ENCODE measurements at regions not wholly inside any gene's neighbourhood (a gene's known extent, or its start where the extent isn't known, plus 50 kb on each side); places are given as distances from the start of the nearest gene placed in this dataset.
A peak's percentile ranks its signal among the peaks of the same experiment; 100 is the strongest.

GRCh38 chrX:6812087-6812486, 277.2 kb upstream of the VCX3A start:
- DNase-seq (ENCODE audit: low spot score): no peak
- in situ Hi-C loops (cut with HindIII; ENCODE audit: low sequenced_read_pairs): no loop called here

- DNase-seq (ENCODE audit: low spot score): no peak
- in situ Hi-C loops (cut with HindIII; ENCODE audit: low sequenced_read_pairs): no loop called here
These were observed 275.9 kb upstream of the VCX3A start for GRCh38 chrX:6810776-6811175.

GRCh38 chrX:6803607-6804006, 268.7 kb upstream of the VCX3A start:
- in situ Hi-C loops (cut with HindIII; ENCODE audit: low sequenced_read_pairs): no loop called here
- no peak for DNase-seq (ENCODE audit: low spot score)

- no peak for DNase-seq (ENCODE audit: low spot score)
- in situ Hi-C loops (cut with HindIII; ENCODE audit: low sequenced_read_pairs): no loop called here
These were observed 258.1 kb upstream of the VCX3A start for GRCh38 chrX:6793000-6793399.

GRCh38 chrX:6783912-6784311, 249.0 kb upstream of the VCX3A start:
- no peak for DNase-seq (ENCODE audit: low spot score)
- in situ Hi-C loops (cut with HindIII; ENCODE audit: low sequenced_read_pairs): no loop called here

- in situ Hi-C loops (cut with HindIII; ENCODE audit: low sequenced_read_pairs): no loop called here
- no peak for DNase-seq (ENCODE audit: low spot score)
These were observed 247.9 kb upstream of the VCX3A start for GRCh38 chrX:6782831-6783230.

GRCh38 chrX:6778544-6779503, 243.9 kb upstream of the VCX3A start:
- in situ Hi-C loops (cut with HindIII; ENCODE audit: low sequenced_read_pairs): no loop called here
- DNase-seq (ENCODE audit: low spot score): peak; percentile 7

DNA sequence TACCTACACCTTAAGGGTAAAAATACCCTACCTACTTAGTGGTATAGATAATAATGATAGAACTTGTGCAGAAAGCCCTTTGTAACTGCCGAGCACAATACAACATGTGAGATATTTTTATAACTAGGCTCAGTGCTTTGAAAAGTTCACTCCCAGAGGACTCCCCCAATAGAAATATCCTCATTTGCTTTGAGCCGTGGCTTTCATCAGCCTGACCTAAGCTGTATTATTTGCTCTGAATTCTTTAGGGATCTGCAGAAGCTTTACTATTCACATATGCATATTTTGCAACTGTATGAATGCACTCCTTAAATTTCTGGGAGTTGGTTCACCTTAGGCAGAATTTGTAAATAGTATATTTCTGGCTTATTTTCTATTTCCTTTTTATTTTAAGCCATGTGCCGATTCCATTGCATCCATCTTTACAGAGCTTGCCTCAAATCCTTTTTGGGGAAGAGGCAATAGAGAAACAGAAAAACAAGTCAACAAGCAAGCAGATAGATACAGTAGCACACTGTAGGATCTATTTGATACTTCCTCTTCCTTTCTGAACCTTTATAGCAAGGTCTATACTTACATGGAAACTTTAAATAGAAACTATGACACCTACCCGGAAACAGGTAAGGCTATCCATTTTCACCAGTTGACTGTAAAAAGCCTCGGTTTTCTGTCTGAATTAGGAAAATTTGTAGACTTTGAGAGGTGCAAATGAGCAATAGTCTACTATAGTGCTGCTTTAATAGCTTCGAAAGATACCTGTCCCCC, 242.5 kb upstream of the VCX3A start:
- in situ Hi-C loops (cut with HindIII; ENCODE audit: low sequenced_read_pairs): no loop called here
- DNase-seq (ENCODE audit: low spot score): no peak

GRCh38 chrX:6770936-6771335, 236.0 kb upstream of the VCX3A start:
- in situ Hi-C loops (cut with HindIII; ENCODE audit: low sequenced_read_pairs): no loop called here
- no peak for DNase-seq (ENCODE audit: low spot score)

- DNase-seq (ENCODE audit: low spot score): no peak
- in situ Hi-C loops (cut with HindIII; ENCODE audit: low sequenced_read_pairs): no loop called here
These were observed 234.0 kb upstream of the VCX3A start for GRCh38 chrX:6768881-6769280.

DNA sequence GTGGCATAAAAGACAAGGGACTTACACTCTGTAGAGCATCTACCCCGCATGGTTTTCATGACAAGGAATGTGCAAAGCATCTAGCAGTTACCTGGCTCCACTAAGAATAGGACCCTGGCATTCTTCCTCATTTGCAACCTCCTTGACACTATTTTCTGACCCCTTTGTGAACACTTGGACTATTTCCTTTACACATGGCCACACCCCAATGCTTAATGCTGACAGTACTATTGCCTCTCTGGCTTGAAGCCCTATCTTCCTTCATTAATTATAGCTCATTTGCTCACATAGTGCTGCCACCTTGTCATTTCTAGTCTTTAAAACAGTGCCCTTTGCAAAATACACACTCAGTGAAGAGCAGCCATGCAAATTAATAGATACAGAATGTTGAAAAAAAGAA, 226.3 kb upstream of the VCX3A start:
- DNase-seq (ENCODE audit: low spot score): no peak
- in situ Hi-C loops (cut with HindIII; ENCODE audit: low sequenced_read_pairs): no loop called here

DNA sequence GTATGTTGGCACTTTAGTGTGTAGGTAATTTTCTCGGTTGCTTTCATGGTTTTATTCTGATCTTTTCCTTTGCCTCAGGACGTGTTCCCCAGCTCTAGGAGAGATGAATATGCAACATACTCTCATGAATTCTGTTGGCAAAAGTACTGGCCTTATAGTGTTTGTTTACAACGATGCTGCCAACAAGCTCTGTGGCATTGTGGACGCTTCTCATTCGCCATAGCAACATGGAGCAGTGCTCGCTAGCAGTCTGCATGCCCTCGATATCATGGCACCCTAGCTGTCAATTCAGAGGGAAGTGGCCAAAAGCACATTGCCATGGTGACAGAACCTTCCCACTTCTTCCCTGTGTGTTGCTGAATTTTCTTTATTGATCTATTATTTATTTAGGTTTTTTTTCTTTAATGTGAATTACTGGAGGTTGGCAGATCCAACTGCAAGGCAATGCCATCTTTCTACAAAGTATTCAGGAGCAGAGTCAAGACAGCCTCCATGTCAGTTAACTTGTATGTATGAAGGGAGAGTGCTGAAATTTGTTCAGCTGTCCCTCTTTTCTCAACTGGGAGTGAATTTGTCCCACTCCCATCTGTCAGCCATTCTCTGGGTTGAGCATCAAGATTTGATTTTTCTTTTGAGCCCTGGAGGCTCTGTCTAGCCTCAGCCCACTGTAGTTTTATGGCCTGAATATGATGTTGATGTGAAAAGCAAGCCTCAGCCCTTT, 224.9 kb upstream of the VCX3A start:
- no peak for DNase-seq (ENCODE audit: low spot score)
- in situ Hi-C loops (cut with HindIII; ENCODE audit: low sequenced_read_pairs): no loop called here

GRCh38 chrX:6758234-6758633, 223.3 kb upstream of the VCX3A start:
- DNase-seq (ENCODE audit: low spot score): no peak
- in situ Hi-C loops (cut with HindIII; ENCODE audit: low sequenced_read_pairs): no loop called here

- no peak for DNase-seq (ENCODE audit: low spot score)
- in situ Hi-C loops (cut with HindIII; ENCODE audit: low sequenced_read_pairs): no loop called here
These were observed 222.7 kb upstream of the VCX3A start for GRCh38 chrX:6757631-6758030.

- in situ Hi-C loops (cut with HindIII; ENCODE audit: low sequenced_read_pairs): no loop called here
- no peak for DNase-seq (ENCODE audit: low spot score)
These were observed 213.7 kb upstream of the VCX3A start for GRCh38 chrX:6748595-6748994.

- DNase-seq (ENCODE audit: low spot score): no peak
- in situ Hi-C loops (cut with HindIII; ENCODE audit: low sequenced_read_pairs): no loop called here
These were observed 203.9 kb upstream of the VCX3A start for GRCh38 chrX:6738518-6739470.

- in situ Hi-C loops (cut with HindIII; ENCODE audit: low sequenced_read_pairs): no loop called here
- no peak for DNase-seq (ENCODE audit: low spot score)
These were observed 200.1 kb upstream of the VCX3A start for GRCh38 chrX:6734844-6735634.

- no peak for DNase-seq (ENCODE audit: low spot score)
These were observed 197.2 kb upstream of the VCX3A start for GRCh38 chrX:6732101-6732500.

More at GRCh38 chrX:6732101-6732500, 197.2 kb upstream of the VCX3A start:
- in situ Hi-C loops (cut with HindIII; ENCODE audit: low sequenced_read_pairs): no loop called here

Measured in G401 (cell line).